GM23338 (cell line): ENCODE measurements at regions not wholly inside any gene's neighbourhood (a gene's known extent, or its start where the extent isn't known, plus 50 kb on each side); places are given as distances from the start of the nearest gene placed in this dataset.

Experiments
- CREB1 ChIP-seq: fragments of 250-450 bp; sonication (Bioruptor Pico); IDR thresholded peaks from 2 replicates; pipeline ENCODE4 v1.5.0; 2020; ENCODE audit warnings: low read depth, mild to moderate bottlenecking, moderate library complexity
- ETS1 ChIP-seq: IDR thresholded peaks from 2 replicates; pipeline ENCODE4 v1.6.1; 2016; ENCODE audit warnings: antibody characterized with exemption
- EZH2 ChIP-seq: fragments of 200-600 bp; sonication (generic); IDR thresholded peaks from one replicate; pipeline ENCODE4 v1.8.0; 2017; ENCODE audit warnings: antibody characterized with exemption, mild to moderate bottlenecking, low read depth; ENCODE audit not compliant: unreplicated experiment
- EZH2phosphoT487 ChIP-seq: fragments of 200-600 bp; sonication (generic); IDR thresholded peaks from one replicate; pipeline ENCODE4 v1.8.1; 2018; ENCODE audit warnings: antibody characterized with exemption; ENCODE audit not compliant: unreplicated experiment
- JUNB ChIP-seq: IDR thresholded peaks from one replicate; pipeline ENCODE4 v1.6.1; 2016; ENCODE audit warnings: antibody characterized with exemption; ENCODE audit not compliant: unreplicated experiment
- NANOG ChIP-seq: IDR thresholded peaks from 2 replicates; pipeline ENCODE4 v1.6.1; 2016; ENCODE audit warnings: antibody characterized with exemption, borderline replicate concordance
- POLR2AphosphoS5 ChIP-seq: IDR thresholded peaks from 2 replicates; pipeline ENCODE4 v1.6.1; 2016; ENCODE audit warnings: antibody characterized with exemption, low read depth
- ZNF114 ChIP-seq: fragments of 250-450 bp; sonication (Bioruptor Pico); IDR thresholded peaks from 2 replicates; pipeline ENCODE4 v1.5.0; 2020; ENCODE audit warnings: mild to moderate bottlenecking, moderate library complexity
- ZNF331 ChIP-seq: fragments of 250-450 bp; sonication (Bioruptor Pico); IDR thresholded peaks from 2 replicates; pipeline ENCODE4 v1.5.0; 2020; ENCODE audit warnings: low read depth, mild to moderate bottlenecking, moderate library complexity
- ZNF462 ChIP-seq: fragments of 250-450 bp; sonication (Bioruptor Pico); IDR thresholded peaks from 2 replicates; pipeline ENCODE4 v1.5.0; 2020; ENCODE audit warnings: mild to moderate bottlenecking, moderate library complexity
- TF ChIP-seq, protein P1 (sequence below), 2 experiments: fragments of 200-600 bp in 1 of 2; sonication (generic) in 1 of 2; conservative IDR thresholded peaks; 2 replicates each; pipeline versions ENCODE4 v1.5.1 to v1.6.1; 2016 to 2017; ENCODE audit warnings: antibody characterized with exemption in 2 of 2, low read depth in 2 of 2, mild to moderate bottlenecking in 2 of 2, moderate library complexity in 1 of 2
- TF ChIP-seq, protein P2 (sequence below): IDR thresholded peaks from one replicate; pipeline ENCODE4 v1.6.1; 2018; ENCODE audit warnings: antibody characterized with exemption; ENCODE audit not compliant: unreplicated experiment

DNA sequence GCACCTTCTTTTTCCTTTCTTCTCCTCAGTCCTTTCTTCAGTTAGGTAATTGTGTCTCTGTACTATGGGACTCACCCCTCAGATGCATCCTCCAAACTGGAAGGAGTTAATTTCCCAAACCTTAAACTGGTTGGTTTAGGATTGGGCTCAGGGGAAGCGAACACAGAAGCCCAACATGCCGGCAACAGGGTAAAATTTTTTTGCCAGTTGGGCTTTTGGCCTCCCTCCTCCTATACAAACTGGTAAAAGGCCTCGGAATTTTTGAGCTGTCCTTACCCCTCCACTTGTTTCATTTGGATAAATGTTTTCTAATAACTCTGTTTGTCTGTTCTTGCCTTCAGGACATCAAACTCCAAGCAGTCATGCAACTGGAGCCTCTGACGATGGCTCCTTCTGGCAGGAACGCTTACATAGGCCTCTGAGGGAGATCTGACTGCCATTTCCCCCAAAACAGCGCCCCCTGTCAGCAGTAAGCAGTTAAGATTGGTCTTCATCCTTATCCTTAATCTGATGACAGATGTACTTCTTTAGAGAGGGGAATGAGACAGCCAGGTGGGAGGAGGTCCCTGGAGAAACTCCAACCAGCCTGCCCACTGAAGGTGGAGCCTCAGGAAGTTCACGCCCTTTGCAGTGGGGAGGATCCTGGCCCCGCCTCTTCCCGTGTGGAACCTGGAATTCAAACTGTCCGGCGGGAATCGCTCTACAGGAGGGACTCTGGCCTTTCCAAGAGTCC lies 57.8 kb upstream of the SPINK5 start:
- TF ChIP-seq POLR2AphosphoS5 (no peak), ETS1 (no peak), EZH2phosphoT487 (no peak), EZH2 (no peak), CREB1 (peak; percentile 11; the same call in 1 of the 2 replicates), JUNB (no peak), NANOG (no peak), ZNF331 (CRISPR knock-in tag) (no peak), ZNF114 (CRISPR knock-in tag) (no peak), ZNF462 (CRISPR knock-in tag) (peak; percentile 43; the same call in 1 of the 2 replicates)
- TF ChIP-seq, protein P1, sequence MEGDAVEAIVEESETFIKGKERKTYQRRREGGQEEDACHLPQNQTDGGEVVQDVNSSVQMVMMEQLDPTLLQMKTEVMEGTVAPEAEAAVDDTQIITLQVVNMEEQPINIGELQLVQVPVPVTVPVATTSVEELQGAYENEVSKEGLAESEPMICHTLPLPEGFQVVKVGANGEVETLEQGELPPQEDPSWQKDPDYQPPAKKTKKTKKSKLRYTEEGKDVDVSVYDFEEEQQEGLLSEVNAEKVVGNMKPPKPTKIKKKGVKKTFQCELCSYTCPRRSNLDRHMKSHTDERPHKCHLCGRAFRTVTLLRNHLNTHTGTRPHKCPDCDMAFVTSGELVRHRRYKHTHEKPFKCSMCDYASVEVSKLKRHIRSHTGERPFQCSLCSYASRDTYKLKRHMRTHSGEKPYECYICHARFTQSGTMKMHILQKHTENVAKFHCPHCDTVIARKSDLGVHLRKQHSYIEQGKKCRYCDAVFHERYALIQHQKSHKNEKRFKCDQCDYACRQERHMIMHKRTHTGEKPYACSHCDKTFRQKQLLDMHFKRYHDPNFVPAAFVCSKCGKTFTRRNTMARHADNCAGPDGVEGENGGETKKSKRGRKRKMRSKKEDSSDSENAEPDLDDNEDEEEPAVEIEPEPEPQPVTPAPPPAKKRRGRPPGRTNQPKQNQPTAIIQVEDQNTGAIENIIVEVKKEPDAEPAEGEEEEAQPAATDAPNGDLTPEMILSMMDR (conservative IDR thresholded peaks at IDR 0.05; ENCODE audit: low read depth in 2 of 2), result peak; percentile 90 to 93
- TF ChIP-seq, protein P2, sequence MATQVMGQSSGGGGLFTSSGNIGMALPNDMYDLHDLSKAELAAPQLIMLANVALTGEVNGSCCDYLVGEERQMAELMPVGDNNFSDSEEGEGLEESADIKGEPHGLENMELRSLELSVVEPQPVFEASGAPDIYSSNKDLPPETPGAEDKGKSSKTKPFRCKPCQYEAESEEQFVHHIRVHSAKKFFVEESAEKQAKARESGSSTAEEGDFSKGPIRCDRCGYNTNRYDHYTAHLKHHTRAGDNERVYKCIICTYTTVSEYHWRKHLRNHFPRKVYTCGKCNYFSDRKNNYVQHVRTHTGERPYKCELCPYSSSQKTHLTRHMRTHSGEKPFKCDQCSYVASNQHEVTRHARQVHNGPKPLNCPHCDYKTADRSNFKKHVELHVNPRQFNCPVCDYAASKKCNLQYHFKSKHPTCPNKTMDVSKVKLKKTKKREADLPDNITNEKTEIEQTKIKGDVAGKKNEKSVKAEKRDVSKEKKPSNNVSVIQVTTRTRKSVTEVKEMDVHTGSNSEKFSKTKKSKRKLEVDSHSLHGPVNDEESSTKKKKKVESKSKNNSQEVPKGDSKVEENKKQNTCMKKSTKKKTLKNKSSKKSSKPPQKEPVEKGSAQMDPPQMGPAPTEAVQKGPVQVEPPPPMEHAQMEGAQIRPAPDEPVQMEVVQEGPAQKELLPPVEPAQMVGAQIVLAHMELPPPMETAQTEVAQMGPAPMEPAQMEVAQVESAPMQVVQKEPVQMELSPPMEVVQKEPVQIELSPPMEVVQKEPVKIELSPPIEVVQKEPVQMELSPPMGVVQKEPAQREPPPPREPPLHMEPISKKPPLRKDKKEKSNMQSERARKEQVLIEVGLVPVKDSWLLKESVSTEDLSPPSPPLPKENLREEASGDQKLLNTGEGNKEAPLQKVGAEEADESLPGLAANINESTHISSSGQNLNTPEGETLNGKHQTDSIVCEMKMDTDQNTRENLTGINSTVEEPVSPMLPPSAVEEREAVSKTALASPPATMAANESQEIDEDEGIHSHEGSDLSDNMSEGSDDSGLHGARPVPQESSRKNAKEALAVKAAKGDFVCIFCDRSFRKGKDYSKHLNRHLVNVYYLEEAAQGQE, result no peak
